ENCODE measurements at regions not wholly inside any gene's neighbourhood (a gene's known extent, or its start where the extent isn't known, plus 50 kb on each side); places are given as distances from the start of the nearest gene placed in this dataset.

DNA sequence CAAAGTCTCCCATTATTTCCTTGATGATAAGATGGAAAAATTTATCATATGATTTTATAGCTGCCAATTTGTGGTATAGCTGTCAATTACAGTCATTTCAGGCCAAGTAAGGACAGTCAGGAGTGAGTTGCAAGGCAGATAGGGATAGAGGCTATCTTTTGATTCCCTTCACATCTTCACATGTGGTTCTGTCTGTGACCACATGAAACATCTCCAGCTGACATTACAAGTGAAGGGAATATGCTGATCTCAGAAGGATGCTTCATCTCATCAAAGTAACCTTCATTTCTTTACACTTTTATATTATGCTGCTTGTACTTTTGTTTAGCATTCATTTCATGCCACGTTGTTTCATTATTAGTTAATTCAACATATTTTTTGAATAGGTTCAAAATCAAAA, 136.9 kb upstream of the CFAP20DC start (continued):
- TF ChIP-seq, protein P1, sequence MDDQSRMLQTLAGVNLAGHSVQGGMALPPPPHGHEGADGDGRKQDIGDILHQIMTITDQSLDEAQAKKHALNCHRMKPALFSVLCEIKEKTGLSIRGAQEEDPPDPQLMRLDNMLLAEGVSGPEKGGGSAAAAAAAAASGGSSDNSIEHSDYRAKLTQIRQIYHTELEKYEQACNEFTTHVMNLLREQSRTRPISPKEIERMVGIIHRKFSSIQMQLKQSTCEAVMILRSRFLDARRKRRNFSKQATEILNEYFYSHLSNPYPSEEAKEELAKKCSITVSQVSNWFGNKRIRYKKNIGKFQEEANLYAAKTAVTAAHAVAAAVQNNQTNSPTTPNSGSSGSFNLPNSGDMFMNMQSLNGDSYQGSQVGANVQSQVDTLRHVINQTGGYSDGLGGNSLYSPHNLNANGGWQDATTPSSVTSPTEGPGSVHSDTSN (IDR thresholded peaks at IDR 0.05; ENCODE audit: insufficient replicate concordance, low read depth, low read length): no peak

DNA sequence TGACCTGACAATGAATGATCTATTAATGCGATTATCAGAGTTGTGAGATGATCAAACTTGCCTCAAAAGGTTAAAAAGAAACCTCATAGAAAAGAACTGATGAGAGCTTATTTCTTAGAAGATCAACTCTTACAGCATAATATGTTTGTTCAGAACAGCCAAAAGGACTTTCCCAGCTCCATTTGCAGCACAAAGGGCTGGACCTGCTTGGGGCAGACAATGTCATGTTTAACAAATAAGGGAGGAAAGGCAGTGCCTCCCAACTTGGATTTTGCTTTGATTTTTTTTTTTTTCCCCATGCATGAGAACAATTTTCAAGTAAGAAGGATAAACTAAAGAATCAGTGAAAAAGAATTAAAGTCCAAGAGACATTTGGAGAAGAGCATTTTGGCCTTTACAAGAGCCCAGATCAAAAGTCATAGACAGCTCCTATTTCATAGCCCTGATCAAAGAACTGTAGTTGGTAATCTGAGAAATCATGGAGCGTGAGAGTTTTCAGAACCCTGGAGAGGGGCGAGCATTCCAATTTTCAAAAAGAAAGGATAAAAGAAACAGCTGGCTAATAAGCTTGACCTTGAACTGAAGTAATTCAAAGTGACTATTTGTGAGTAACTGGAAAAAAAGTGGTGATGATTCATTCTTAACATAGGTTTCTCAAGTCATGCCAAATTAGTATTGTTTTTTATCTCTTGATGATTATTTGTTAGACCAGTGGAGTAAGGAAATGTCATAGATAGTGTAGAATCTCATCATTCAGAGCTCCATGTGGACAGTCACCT, 136.0 kb upstream of the CFAP20DC start:
- no TSS peak for BruUV-seq (replicated peaks)
- no peaks in the 10 kb centered on the region for H3K79me2 ChIP-seq (ENCODE audit: control insufficient read depth, insufficient read depth, low read length)
- no peak overlapping the region for H2AFZ ChIP-seq (ENCODE audit: control insufficient read depth, low read depth, low read length)
- H3K4me2 ChIP-seq (ENCODE audit: control insufficient read depth, insufficient read depth): no peak overlapping the region
- ChIA-PET SMC1A (ENCODE audit: uncharacterized antibody, unreplicated experiment) (no interaction called here), RAD21 (ENCODE audit: unreplicated experiment) (no interaction called here), POLR2A (no interaction called here), CTCF (interaction anchor here (0.6 kb wide), 1 partner anchor 49 kb away, joined by 5 read pairs; no protein-coding TSS in a partner anchor)
- FAIRE-seq (no peak), DNase-seq (ENCODE audit: low read depth, low spot score) (no peak), ATAC-seq (no peak)
- no peaks in the 10 kb centered on the region for H3K4me1 ChIP-seq (ENCODE audit: control insufficient read depth, insufficient read depth, low read length)
- no peak overlapping the region for H3K4me3 ChIP-seq
- H3K27ac ChIP-seq (ENCODE audit: control insufficient read depth, insufficient read depth): no peak overlapping the region
- no peaks in the 10 kb centered on the region for H3K9me3 ChIP-seq (replicated peaks; ENCODE audit: control insufficient read depth, insufficient read depth, low read length)
- intact Hi-C loops (cut with micrococcal nuclease; ENCODE audit: unreplicated experiment): no loop called here
- H4K20me1 ChIP-seq (ENCODE audit: control insufficient read depth, insufficient read depth): no peaks in the 10 kb centered on the region
- TF ChIP-seq HDAC6 (IDR thresholded peaks at IDR 0.05; ENCODE audit: unreplicated experiment) (no peak), RELA (IDR thresholded peaks at IDR 0.05; ENCODE audit: borderline replicate concordance, partially characterized antibody) (no peak), NR2C2 (IDR thresholded peaks at IDR 0.05; ENCODE audit: borderline replicate concordance, control insufficient read depth, insufficient read length, low read depth) (no peak), SREBF2 (IDR thresholded peaks at IDR 0.05; ENCODE audit: low read length) (no peak), FOXM1 (IDR thresholded peaks at IDR 0.05; ENCODE audit: low read depth, low read length) (no peak)
- no peak overlapping the region for H3K9ac ChIP-seq (ENCODE audit: control insufficient read depth, insufficient read depth, low read length)
- in situ Hi-C loops (cut with MboI): no loop called here
- 18% methylated on average over 3 of the region's 3 CpGs for WGBS (ENCODE audit: insufficient coverage, insufficient replicate concordance, low lambda C conversion rate, missing lambda C conversion rate)
- no peaks in the 10 kb centered on the region for H3K36me3 ChIP-seq (ENCODE audit: control insufficient read depth in 2 of 2, insufficient read depth in 2 of 2, low read length in 1 of 2)
- H3K27me3 ChIP-seq (replicated peaks in 1 of 2; ENCODE audit: control insufficient read depth in 2 of 2, insufficient read depth in 2 of 2, low read length in 1 of 2): no peaks in the 10 kb centered on the region; a peak in 1 of 4 replicates
